T-helper 1 cell treated with Interleukin-12 subunit alpha and Interleukin-12 subunit beta and Interleukin-4 antibody, amounts not matched to agents 30 μg/mL and 1 μg/mL, for 36 hours (primary cell): ENCODE measurements at regions not wholly inside any gene's neighbourhood (a gene's known extent, or its start where the extent isn't known, plus 50 kb on each side); places are given as distances from the start of the nearest gene placed in this dataset.

Experiments used
- H3K27ac Mint-ChIP-seq: one replicate; pipeline ENCODE4 v1.8.0; 2021; ENCODE audit warnings: mild to moderate bottlenecking, mixed read lengths
- H3K27me3 Mint-ChIP-seq: one replicate; pipeline ENCODE4 v1.8.0; 2021; ENCODE audit warnings: low read depth, mixed read lengths
- H3K36me3 Mint-ChIP-seq: one replicate; pipeline ENCODE4 v1.8.0; 2021; ENCODE audit warnings: low read depth, mixed read lengths
- H3K4me1 Mint-ChIP-seq: one replicate; pipeline ENCODE4 v1.8.0; 2021; ENCODE audit warnings: low read depth, mixed read lengths
- H3K4me3 Mint-ChIP-seq: one replicate; pipeline ENCODE4 v1.8.0; 2021; ENCODE audit warnings: mild to moderate bottlenecking, moderate library complexity, mixed read lengths
- H3K9me3 Mint-ChIP-seq: one replicate; pipeline ENCODE4 v1.8.0; 2021; ENCODE audit warnings: mixed read lengths

- H3K4me1 Mint-ChIP-seq: no peaks in the 10 kb centered on the region
- H3K4me3 Mint-ChIP-seq: no peak overlapping the region
- H3K36me3 Mint-ChIP-seq: no peaks in the 10 kb centered on the region
- no peak overlapping the region for H3K27ac Mint-ChIP-seq
- H3K27me3 Mint-ChIP-seq: no peaks in the 10 kb centered on the region
- no peaks in the 10 kb centered on the region for H3K9me3 Mint-ChIP-seq
Measured at GRCh38 chr2:810397-810796, 133.2 kb upstream of the TMEM18 start.

DNA sequence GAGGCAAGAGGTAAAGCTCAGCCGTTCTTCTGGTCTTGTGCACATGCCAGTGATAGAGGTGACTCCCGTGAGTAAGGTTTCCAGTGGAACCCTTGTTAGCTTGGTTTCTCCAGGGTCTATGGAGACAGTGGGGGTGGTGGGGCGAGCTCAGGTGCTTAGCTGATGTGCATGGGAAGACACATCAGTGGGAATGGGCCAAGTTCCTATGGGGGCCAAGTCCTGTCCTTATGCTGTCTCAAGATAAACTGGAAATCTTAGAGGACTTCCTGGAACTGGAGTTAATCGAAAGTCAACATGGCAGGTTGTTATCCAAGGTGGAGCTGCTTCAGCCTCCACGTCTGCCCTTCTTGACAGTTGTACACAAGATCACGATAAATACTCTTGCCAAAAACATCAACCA lies 130.1 kb upstream of the TMEM18 start:
- no peaks in the 10 kb centered on the region for H3K27me3 Mint-ChIP-seq
- no peak overlapping the region for H3K4me3 Mint-ChIP-seq
- no peaks in the 10 kb centered on the region for H3K4me1 Mint-ChIP-seq
- H3K9me3 Mint-ChIP-seq: no peaks in the 10 kb centered on the region
- no peak overlapping the region for H3K27ac Mint-ChIP-seq
- H3K36me3 Mint-ChIP-seq: no peaks in the 10 kb centered on the region

GRCh38 chr2:805664-806063 lies 128.5 kb upstream of the TMEM18 start:
- Mint-ChIP-seq H3K27ac (no peak overlapping the region), H3K4me1 (no peaks in the 10 kb centered on the region), H3K27me3 (no peaks in the 10 kb centered on the region), H3K9me3 (no peaks in the 10 kb centered on the region), H3K4me3 (no peak overlapping the region), H3K36me3 (no peaks in the 10 kb centered on the region)

DNA sequence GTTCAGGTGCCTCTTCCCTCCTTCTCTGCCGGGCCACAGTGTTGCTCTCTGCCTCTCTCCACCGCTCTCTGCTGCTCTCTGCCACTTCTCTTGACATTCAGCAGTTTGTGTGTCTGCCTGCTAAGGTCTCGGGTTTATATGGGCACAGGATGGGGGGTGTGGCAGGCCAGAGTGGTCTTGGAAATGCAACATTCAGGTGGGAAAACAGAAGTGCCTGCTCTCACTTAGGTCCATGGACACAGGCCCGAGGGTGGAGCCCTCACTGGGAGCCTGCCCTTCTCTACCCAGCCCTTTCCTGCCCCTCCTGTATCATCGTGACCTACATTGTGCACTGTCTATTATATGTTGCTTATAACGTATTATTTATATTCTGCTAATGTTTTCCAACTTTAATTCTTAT lies 120.8 kb upstream of the TMEM18 start:
- no peak overlapping the region for H3K4me3 Mint-ChIP-seq
- no peaks in the 10 kb centered on the region for H3K4me1 Mint-ChIP-seq
- H3K27me3 Mint-ChIP-seq: no peaks in the 10 kb centered on the region
- H3K36me3 Mint-ChIP-seq: no peaks in the 10 kb centered on the region
- no peaks in the 10 kb centered on the region for H3K9me3 Mint-ChIP-seq
- no peak overlapping the region for H3K27ac Mint-ChIP-seq

DNA sequence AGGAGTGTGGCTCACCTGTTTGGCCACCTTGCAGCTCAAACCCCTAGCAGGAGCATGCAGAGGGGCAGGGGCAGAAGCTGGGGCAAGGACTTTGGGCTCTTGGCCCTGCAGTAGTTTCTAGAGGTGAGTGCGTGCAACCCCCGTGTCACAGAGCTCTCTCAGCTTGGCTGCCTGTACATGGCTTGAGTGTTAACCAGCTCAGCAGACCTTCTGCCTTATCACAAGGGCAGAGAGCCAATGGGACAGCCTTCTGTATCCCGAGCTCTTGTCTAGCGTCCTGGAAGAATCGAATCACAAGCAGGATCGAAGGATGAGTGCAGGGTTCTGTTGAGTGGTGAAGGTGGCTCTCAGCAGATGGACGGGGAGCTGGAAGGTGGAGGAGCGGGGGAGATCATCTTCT lies 120.3 kb upstream of the TMEM18 start:
- no peak overlapping the region for H3K4me3 Mint-ChIP-seq
- H3K4me1 Mint-ChIP-seq: no peaks in the 10 kb centered on the region
- no peaks in the 10 kb centered on the region for H3K9me3 Mint-ChIP-seq
- H3K36me3 Mint-ChIP-seq: no peaks in the 10 kb centered on the region
- H3K27ac Mint-ChIP-seq: no peak overlapping the region
- no peaks in the 10 kb centered on the region for H3K27me3 Mint-ChIP-seq

- Mint-ChIP-seq H3K27me3 (no peaks in the 10 kb centered on the region), H3K4me3 (no peak overlapping the region), H3K4me1 (no peaks in the 10 kb centered on the region), H3K36me3 (no peaks in the 10 kb centered on the region), H3K27ac (no peak overlapping the region), H3K9me3 (no peaks in the 10 kb centered on the region)
Measured at GRCh38 chr2:796141-796985, 119.2 kb upstream of the TMEM18 start.

- Mint-ChIP-seq H3K9me3 (no peaks in the 10 kb centered on the region), H3K4me3 (no peak overlapping the region), H3K4me1 (no peaks in the 10 kb centered on the region)
Measured at GRCh38 chr2:795531-796041, 118.4 kb upstream of the TMEM18 start.

DNA sequence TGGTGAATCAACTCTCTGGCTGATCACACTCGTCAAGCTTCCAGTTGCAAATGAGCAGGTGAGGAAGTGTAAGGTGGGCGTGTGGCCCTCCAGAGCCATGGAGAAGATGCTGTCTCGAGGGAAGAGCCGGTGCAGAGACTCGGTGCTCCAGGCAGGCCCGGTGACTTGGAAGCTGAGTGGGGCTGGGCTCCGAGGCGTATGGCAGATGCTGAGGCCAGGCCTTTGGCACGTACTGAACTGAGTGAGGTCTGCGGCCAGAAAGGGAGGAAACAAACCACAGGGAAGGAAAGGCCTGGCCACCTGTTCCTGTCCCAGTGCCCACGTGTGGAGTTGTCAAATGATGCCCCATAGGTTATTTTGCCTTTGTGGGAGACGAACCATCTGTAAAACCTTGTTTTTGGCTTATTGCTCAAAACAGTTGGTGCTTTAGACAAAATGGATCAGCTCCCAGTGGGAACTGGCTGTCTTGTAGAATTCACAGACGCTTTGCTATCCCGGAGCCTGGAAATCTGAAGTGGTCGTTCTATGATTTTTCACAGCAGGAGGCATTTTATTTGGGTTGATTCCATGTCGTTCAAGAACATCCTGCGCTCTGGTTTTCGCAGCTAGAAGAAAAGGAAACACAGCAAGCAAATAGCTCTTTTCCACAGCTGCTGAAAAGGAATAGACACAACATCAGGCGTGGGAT lies 117.5 kb upstream of the TMEM18 start:
- no peak overlapping the region for H3K27ac Mint-ChIP-seq
- H3K4me1 Mint-ChIP-seq: no peaks in the 10 kb centered on the region
- H3K36me3 Mint-ChIP-seq: no peaks in the 10 kb centered on the region
- no peaks in the 10 kb centered on the region for H3K9me3 Mint-ChIP-seq
- H3K27me3 Mint-ChIP-seq: no peaks in the 10 kb centered on the region
- no peak overlapping the region for H3K4me3 Mint-ChIP-seq

More at GRCh38 chr2:795531-796041, 118.4 kb upstream of the TMEM18 start:
- no peak overlapping the region for H3K27ac Mint-ChIP-seq
- no peaks in the 10 kb centered on the region for H3K27me3 Mint-ChIP-seq
- no peaks in the 10 kb centered on the region for H3K36me3 Mint-ChIP-seq

GRCh38 chr2:793236-793635 lies 116.0 kb upstream of the TMEM18 start:
- H3K27me3 Mint-ChIP-seq: no peaks in the 10 kb centered on the region
- no peaks in the 10 kb centered on the region for H3K4me1 Mint-ChIP-seq
- no peak overlapping the region for H3K27ac Mint-ChIP-seq
- no peak overlapping the region for H3K4me3 Mint-ChIP-seq
- H3K36me3 Mint-ChIP-seq: no peaks in the 10 kb centered on the region
- peaks cover 3% of the 10 kb centered on the region for H3K9me3 Mint-ChIP-seq

- Mint-ChIP-seq H3K4me3 (no peak overlapping the region), H3K36me3 (no peaks in the 10 kb centered on the region), H3K27me3 (no peaks in the 10 kb centered on the region), H3K4me1 (no peaks in the 10 kb centered on the region), H3K27ac (no peak overlapping the region), H3K9me3 (peaks cover 7% of the 10 kb centered on the region)
Measured at GRCh38 chr2:792687-793086, 115.5 kb upstream of the TMEM18 start.

GRCh38 chr2:790634-791245 lies 113.5 kb upstream of the TMEM18 start:
- Mint-ChIP-seq H3K9me3 (peaks cover 7% of the 10 kb centered on the region), H3K36me3 (no peaks in the 10 kb centered on the region), H3K27me3 (no peaks in the 10 kb centered on the region), H3K4me1 (no peaks in the 10 kb centered on the region), H3K27ac (no peak overlapping the region), H3K4me3 (no peak overlapping the region)

DNA sequence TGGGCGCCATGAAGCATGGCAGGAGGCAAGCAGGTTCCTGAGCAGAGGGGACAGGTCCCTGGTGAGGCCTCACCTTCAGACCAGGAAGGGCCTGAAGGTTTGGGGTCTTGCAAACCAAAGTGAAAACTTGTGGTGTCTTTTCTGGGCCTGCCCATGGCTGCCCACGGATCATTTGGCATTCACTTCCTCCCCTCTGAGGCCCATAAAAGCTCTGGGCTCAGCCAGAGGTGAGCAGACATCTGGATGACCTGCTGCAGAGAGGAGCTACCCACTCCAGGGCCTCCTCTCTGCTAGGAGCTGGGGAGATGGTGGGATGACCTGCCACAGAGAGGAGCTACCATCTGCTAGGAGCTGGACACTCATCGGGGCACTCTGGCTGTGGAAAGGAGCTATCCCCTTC lies 112.9 kb upstream of the TMEM18 start:
- Mint-ChIP-seq H3K27me3 (no peaks in the 10 kb centered on the region), H3K27ac (no peak overlapping the region), H3K9me3 (peaks cover 7% of the 10 kb centered on the region), H3K4me3 (no peak overlapping the region), H3K36me3 (no peaks in the 10 kb centered on the region), H3K4me1 (no peaks in the 10 kb centered on the region)

DNA sequence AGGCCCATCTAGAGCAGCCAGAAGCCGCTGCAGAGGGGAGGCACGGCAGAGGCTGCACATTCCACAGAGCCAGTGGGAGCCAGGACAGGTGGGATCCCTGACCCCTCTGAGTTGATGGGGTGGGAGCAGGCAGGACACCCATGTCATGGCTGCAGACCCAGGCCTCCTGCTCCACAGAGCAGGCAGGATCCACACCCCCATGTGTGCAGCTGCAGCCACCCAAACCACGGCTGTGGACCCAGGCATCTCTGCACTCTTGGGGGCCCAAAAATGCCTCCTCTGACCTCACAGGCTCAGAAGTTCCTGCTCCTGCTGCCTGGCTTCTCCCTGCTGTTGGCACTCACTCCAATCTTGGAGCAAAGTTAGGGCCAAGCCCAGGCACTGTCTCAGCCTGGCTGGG lies 112.3 kb upstream of the TMEM18 start:
- Mint-ChIP-seq H3K27ac (no peak overlapping the region), H3K27me3 (no peaks in the 10 kb centered on the region), H3K36me3 (no peaks in the 10 kb centered on the region), H3K4me1 (no peaks in the 10 kb centered on the region), H3K4me3 (no peak overlapping the region), H3K9me3 (peaks cover 7% of the 10 kb centered on the region)

DNA sequence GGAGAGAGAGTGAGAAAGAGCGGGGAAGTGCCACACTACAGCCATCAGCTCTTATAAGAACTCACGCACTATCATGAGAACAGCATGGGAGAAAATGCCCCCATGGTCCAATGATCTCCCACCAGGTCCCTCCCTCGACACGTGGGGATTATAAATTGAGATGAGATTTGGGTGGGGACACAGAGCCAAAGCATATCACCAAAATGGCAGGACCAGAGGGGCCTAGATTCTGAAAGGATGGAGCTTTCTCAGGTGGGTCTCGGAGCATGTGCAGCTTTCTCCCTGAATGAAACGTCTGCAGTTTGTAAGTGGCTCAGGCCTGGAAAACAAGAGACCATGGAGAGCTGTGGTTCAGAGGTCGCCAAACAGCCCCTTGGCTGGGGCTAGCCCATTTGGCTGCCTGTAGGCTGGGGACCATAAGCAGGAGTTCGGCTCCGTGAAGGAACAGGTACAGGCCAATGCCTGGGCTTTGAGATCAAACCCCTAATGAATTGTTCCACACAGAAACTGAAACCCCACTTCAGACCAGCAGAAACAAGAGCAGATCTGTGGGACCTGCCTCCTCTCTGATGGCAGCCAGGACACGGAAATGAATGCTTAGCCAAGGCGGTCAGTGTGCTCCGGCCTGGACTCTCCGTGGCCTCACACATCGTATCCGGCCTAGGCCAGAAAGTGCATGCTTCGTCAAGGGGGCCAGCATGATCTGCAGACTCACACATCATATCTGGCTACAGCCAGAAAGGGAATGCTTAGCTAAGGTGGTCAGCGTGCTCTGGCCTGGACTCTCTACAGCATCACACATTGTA lies 111.2 kb upstream of the TMEM18 start:
- no peaks in the 10 kb centered on the region for H3K27me3 Mint-ChIP-seq
- H3K4me3 Mint-ChIP-seq: no peak overlapping the region
- no peaks in the 10 kb centered on the region for H3K4me1 Mint-ChIP-seq
- H3K9me3 Mint-ChIP-seq: peaks cover 7% of the 10 kb centered on the region
- no peak overlapping the region for H3K27ac Mint-ChIP-seq
- no peaks in the 10 kb centered on the region for H3K36me3 Mint-ChIP-seq
